ENCODE measurements at regions not wholly inside any gene's neighbourhood (a gene's known extent, or its start where the extent isn't known, plus 50 kb on each side); places are given as distances from the start of the nearest gene placed in this dataset.
"Not testable (repeated sequence)": the region's sequence is repeated elsewhere in the genome, so short reads cannot be mapped to it uniquely, and the experiment has no call there.

GRCh38 chr12:125341422-125341821 lies 276.2 kb downstream of the AACS start:
- ATAC-seq (replicated peaks in 1 of 2) (no peak), DNase-seq (no peak)
- Mint-ChIP-seq H3K9me3 (no peaks in the 10 kb centered on the region), H3K4me1 (ENCODE audit: low read depth) (no peaks in the 10 kb centered on the region), H3K27me3 (ENCODE audit: low read depth) (peaks cover 21% of the 10 kb centered on the region), H3K27ac (no peak overlapping the region), H3K4me3 (no peak overlapping the region), H3K36me3 (ENCODE audit: insufficient read depth in 2 of 2) (no peaks in the 10 kb centered on the region)

GRCh38 chr12:125343649-125344048 lies 278.4 kb downstream of the AACS start:
- ATAC-seq (replicated peaks in 1 of 2) (no peak), DNase-seq (no peak)
- Mint-ChIP-seq H3K27ac (no peak overlapping the region), H3K4me1 (ENCODE audit: low read depth) (no peaks in the 10 kb centered on the region), H3K27me3 (ENCODE audit: low read depth) (peaks cover 21% of the 10 kb centered on the region), H3K4me3 (no peak overlapping the region), H3K9me3 (no peaks in the 10 kb centered on the region), H3K36me3 (ENCODE audit: insufficient read depth in 2 of 2) (no peaks in the 10 kb centered on the region)

- DNase-seq: no peak
- Mint-ChIP-seq H3K36me3 (ENCODE audit: insufficient read depth in 2 of 2) (no peaks in the 10 kb centered on the region), H3K27ac (no peak overlapping the region), H3K4me1 (ENCODE audit: low read depth) (no peaks in the 10 kb centered on the region), H3K4me3 (no peak overlapping the region), H3K9me3 (no peaks in the 10 kb centered on the region), H3K27me3 (ENCODE audit: low read depth) (peaks cover 33% of the 10 kb centered on the region)
- ATAC-seq (replicated peaks in 1 of 2): no peak
Measured at GRCh38 chr12:125346362-125346761, 281.1 kb downstream of the AACS start.

- DNase-seq: no peak
- Mint-ChIP-seq H3K9me3 (no peaks in the 10 kb centered on the region), H3K27ac (no peak overlapping the region)
Measured at GRCh38 chr12:125351788-125352187, 286.6 kb downstream of the AACS start.

GRCh38 chr12:125353002-125353401 lies 287.8 kb downstream of the AACS start:
- H3K4me1 Mint-ChIP-seq (ENCODE audit: low read depth); H3K4me3 Mint-ChIP-seq; H3K27ac Mint-ChIP-seq; ATAC-seq (replicated peaks in 1 of 2); H3K9me3 Mint-ChIP-seq; H3K36me3 Mint-ChIP-seq (ENCODE audit: insufficient read depth in 2 of 2); DNase-seq: not testable (repeated sequence)
- H3K27me3 Mint-ChIP-seq (ENCODE audit: low read depth): peaks cover 12% of the 10 kb centered on the region

More at GRCh38 chr12:125351788-125352187, 286.6 kb downstream of the AACS start:
- Mint-ChIP-seq H3K4me1 (ENCODE audit: low read depth) (no peaks in the 10 kb centered on the region), H3K4me3 (no peak overlapping the region), H3K36me3 (ENCODE audit: insufficient read depth in 2 of 2) (no peaks in the 10 kb centered on the region), H3K27me3 (ENCODE audit: low read depth) (peaks cover 12% of the 10 kb centered on the region)
- no peak for ATAC-seq (replicated peaks in 1 of 2)

- peaks cover 0 to 1% of the 10 kb centered on the region in 2 donors for H3K9me3 Mint-ChIP-seq
- H3K27ac Mint-ChIP-seq: no peak overlapping the region
- ATAC-seq (replicated peaks in 1 of 2): no peak
- no peaks in the 10 kb centered on the region for H3K4me1 Mint-ChIP-seq (ENCODE audit: low read depth)
- no peak for DNase-seq
- H3K4me3 Mint-ChIP-seq: no peak overlapping the region
- no peaks in the 10 kb centered on the region for H3K36me3 Mint-ChIP-seq (ENCODE audit: insufficient read depth in 2 of 2)
- peaks cover 12% of the 10 kb centered on the region for H3K27me3 Mint-ChIP-seq (ENCODE audit: low read depth)
Measured at GRCh38 chr12:125353871-125354270, 288.6 kb downstream of the AACS start.

GRCh38 chr12:125355614-125356013 lies 290.4 kb downstream of the AACS start:
- ATAC-seq (replicated peaks in 1 of 2): no peak
- no peak for DNase-seq
- Mint-ChIP-seq H3K36me3 (ENCODE audit: insufficient read depth in 2 of 2) (no peaks in the 10 kb centered on the region), H3K27me3 (ENCODE audit: low read depth) (peaks cover 2% of the 10 kb centered on the region), H3K4me3 (no peak overlapping the region), H3K27ac (no peak overlapping the region), H3K9me3 (peaks cover 0 to 1% of the 10 kb centered on the region in 2 donors), H3K4me1 (ENCODE audit: low read depth) (no peaks in the 10 kb centered on the region)

- Mint-ChIP-seq H3K4me1 (ENCODE audit: low read depth) (no peaks in the 10 kb centered on the region), H3K9me3 (peaks cover 0 to 1% of the 10 kb centered on the region in 2 donors), H3K27ac (no peak overlapping the region), H3K27me3 (ENCODE audit: low read depth) (no peaks in the 10 kb centered on the region), H3K4me3 (no peak overlapping the region), H3K36me3 (ENCODE audit: insufficient read depth in 2 of 2) (no peaks in the 10 kb centered on the region)
- DNase-seq: no peak
- ATAC-seq (replicated peaks in 1 of 2): no peak
Measured at GRCh38 chr12:125356111-125356510, 290.9 kb downstream of the AACS start.

GRCh38 chr12:125357561-125357960 lies 292.3 kb downstream of the AACS start:
- Mint-ChIP-seq H3K27me3 (ENCODE audit: low read depth) (no peaks in the 10 kb centered on the region), H3K27ac (no peak overlapping the region), H3K36me3 (ENCODE audit: insufficient read depth in 2 of 2) (no peaks in the 10 kb centered on the region), H3K4me3 (no peak overlapping the region), H3K4me1 (ENCODE audit: low read depth) (no peaks in the 10 kb centered on the region), H3K9me3 (peaks cover 0 to 1% of the 10 kb centered on the region in 2 donors)
- ATAC-seq (replicated peaks in 1 of 2): no peak
- DNase-seq: no peak

- no peak for DNase-seq
- Mint-ChIP-seq H3K4me3 (no peak overlapping the region), H3K27ac (no peak overlapping the region), H3K9me3 (peaks cover 0 to 1% of the 10 kb centered on the region in 2 donors), H3K4me1 (ENCODE audit: low read depth) (no peaks in the 10 kb centered on the region), H3K36me3 (ENCODE audit: insufficient read depth in 2 of 2) (no peaks in the 10 kb centered on the region), H3K27me3 (ENCODE audit: low read depth) (no peaks in the 10 kb centered on the region)
- no peak for ATAC-seq (replicated peaks in 1 of 2)
Measured at GRCh38 chr12:125360540-125360939, 295.3 kb downstream of the AACS start.

- peaks cover 0 to 7% of the 10 kb centered on the region in 2 donors for H3K9me3 Mint-ChIP-seq
- H3K4me1 Mint-ChIP-seq (ENCODE audit: low read depth): no peaks in the 10 kb centered on the region
- DNase-seq: no peak
- peaks cover 2% of the 10 kb centered on the region for H3K27me3 Mint-ChIP-seq (ENCODE audit: low read depth)
- H3K4me3 Mint-ChIP-seq: no peak overlapping the region
- peaks cover 0 to 2% of the 10 kb centered on the region in 2 donors for H3K36me3 Mint-ChIP-seq (ENCODE audit: insufficient read depth in 2 of 2)
- no peak for ATAC-seq (replicated peaks in 1 of 2)
- H3K27ac Mint-ChIP-seq: no peak overlapping the region
Measured at GRCh38 chr12:125371033-125371432, 305.8 kb downstream of the AACS start.

GRCh38 chr12:125372085-125372484 lies 306.9 kb downstream of the AACS start:
- peaks cover 0 to 2% of the 10 kb centered on the region in 2 donors for H3K36me3 Mint-ChIP-seq (ENCODE audit: insufficient read depth in 2 of 2)
- H3K4me3 Mint-ChIP-seq: no peak overlapping the region
- ATAC-seq (replicated peaks in 1 of 2): no peak
- DNase-seq: no peak
- no peaks in the 10 kb centered on the region for H3K4me1 Mint-ChIP-seq (ENCODE audit: low read depth)
- H3K27ac Mint-ChIP-seq: no peak overlapping the region
- peaks cover 0 to 7% of the 10 kb centered on the region in 2 donors for H3K9me3 Mint-ChIP-seq
- H3K27me3 Mint-ChIP-seq (ENCODE audit: low read depth): no peaks in the 10 kb centered on the region

- no peak for ATAC-seq (replicated peaks in 1 of 2)
- no peaks in the 10 kb centered on the region for H3K27me3 Mint-ChIP-seq (ENCODE audit: low read depth)
- no peaks in the 10 kb centered on the region for H3K4me1 Mint-ChIP-seq (ENCODE audit: low read depth)
- peaks cover 0 to 2% of the 10 kb centered on the region in 2 donors for H3K36me3 Mint-ChIP-seq (ENCODE audit: insufficient read depth in 2 of 2)
- no peak overlapping the region for H3K4me3 Mint-ChIP-seq
- no peak for DNase-seq
- H3K9me3 Mint-ChIP-seq: peaks cover 0 to 4% of the 10 kb centered on the region in 2 donors
- H3K27ac Mint-ChIP-seq: no peak overlapping the region
Measured at GRCh38 chr12:125373375-125373774, 308.1 kb downstream of the AACS start.

GRCh38 chr12:125376422-125376821 lies 311.2 kb downstream of the AACS start:
- Mint-ChIP-seq H3K9me3 (no peaks in the 10 kb centered on the region), H3K27ac (no peak overlapping the region), H3K4me3 (no peak overlapping the region), H3K36me3 (ENCODE audit: insufficient read depth in 2 of 2) (no peaks in the 10 kb centered on the region), H3K27me3 (ENCODE audit: low read depth) (no peaks in the 10 kb centered on the region), H3K4me1 (ENCODE audit: low read depth) (no peaks in the 10 kb centered on the region)
- DNase-seq: no peak
- ATAC-seq (replicated peaks in 1 of 2): no peak
